ENCODE measurements at regions not wholly inside any gene's neighbourhood (a gene's known extent, or its start where the extent isn't known, plus 50 kb on each side); places are given as distances from the start of the nearest gene placed in this dataset.

DNA sequence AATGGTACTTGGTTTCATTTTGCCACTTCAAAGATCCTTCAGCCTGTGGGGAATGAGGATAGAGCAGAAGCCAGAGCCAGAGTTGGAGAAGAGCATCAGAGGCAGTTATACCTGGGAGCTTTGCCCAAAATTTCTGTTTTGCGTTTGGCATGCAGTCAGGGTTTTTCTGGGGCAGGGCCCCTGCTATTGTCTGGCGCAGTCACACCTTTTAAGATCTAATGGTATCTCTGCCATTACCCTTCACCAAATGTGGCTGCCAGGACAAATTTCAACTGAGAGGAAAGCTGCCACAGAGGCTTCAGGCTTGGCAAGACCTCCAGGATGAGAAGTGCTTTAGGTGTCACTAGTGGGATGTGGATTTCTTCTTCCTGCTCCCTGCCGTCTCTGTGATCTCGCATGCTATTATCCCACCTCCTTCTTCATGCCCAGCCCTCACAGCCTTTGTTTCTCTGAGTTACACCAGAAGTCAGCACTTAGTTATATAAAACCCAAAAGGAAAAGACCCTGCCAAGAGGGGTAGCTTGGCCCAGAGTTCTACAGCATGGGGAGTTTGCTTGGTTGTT lies 357.0 kb downstream of the TLE4 start:
- H3K9me3 ChIP-seq (ENCODE audit: control insufficient read depth, insufficient read depth, low read length): no peaks in the 10 kb centered on the region
- H3K4me3 ChIP-seq (ENCODE audit: low read depth, low read length): no peak overlapping the region
- no peaks in the 10 kb centered on the region for H3K27me3 ChIP-seq (ENCODE audit: control insufficient read depth, insufficient read depth, low read length)
- H3K9ac ChIP-seq (ENCODE audit: low read depth, low read length): no peak overlapping the region
- H3K4me1 ChIP-seq (ENCODE audit: control insufficient read depth, insufficient read depth, low read length): no peaks in the 10 kb centered on the region
- H3K36me3 ChIP-seq (ENCODE audit: control insufficient read depth, insufficient read depth, low read length): no peaks in the 10 kb centered on the region

DNA sequence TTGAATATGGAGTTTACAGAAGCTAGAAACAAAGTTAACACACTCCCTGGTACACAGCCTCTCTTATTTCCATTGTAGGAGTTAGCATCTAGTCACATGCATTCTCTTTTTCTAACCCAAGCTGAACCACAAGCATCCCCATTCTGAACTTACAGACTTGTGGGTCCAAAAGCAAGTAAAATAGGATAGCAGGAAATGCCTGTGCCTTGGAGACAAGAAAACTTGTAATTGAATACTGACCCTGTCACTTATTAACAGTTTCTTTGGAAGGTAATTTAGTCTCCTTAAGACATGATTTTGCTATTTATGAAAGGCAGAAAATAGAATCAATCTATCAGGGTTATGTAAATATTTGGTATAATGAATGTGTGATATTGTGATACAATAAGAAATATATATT lies 353.6 kb downstream of the TLE4 start:
- H3K9ac ChIP-seq (ENCODE audit: low read depth, low read length): no peak overlapping the region
- H3K4me3 ChIP-seq (ENCODE audit: low read depth, low read length): no peak overlapping the region
- H3K9me3 ChIP-seq (ENCODE audit: control insufficient read depth, insufficient read depth, low read length): no peaks in the 10 kb centered on the region
- H3K27me3 ChIP-seq (ENCODE audit: control insufficient read depth, insufficient read depth, low read length): no peaks in the 10 kb centered on the region
- no peaks in the 10 kb centered on the region for H3K36me3 ChIP-seq (ENCODE audit: control insufficient read depth, insufficient read depth, low read length)
- no peaks in the 10 kb centered on the region for H3K4me1 ChIP-seq (ENCODE audit: control insufficient read depth, insufficient read depth, low read length)

- H3K36me3 ChIP-seq (ENCODE audit: control insufficient read depth, insufficient read depth, low read length): no peaks in the 10 kb centered on the region
- no peaks in the 10 kb centered on the region for H3K9me3 ChIP-seq (ENCODE audit: control insufficient read depth, insufficient read depth, low read length)
- H3K27me3 ChIP-seq (ENCODE audit: control insufficient read depth, insufficient read depth, low read length): no peaks in the 10 kb centered on the region
- no peaks in the 10 kb centered on the region for H3K4me1 ChIP-seq (ENCODE audit: control insufficient read depth, insufficient read depth, low read length)
- no peak overlapping the region for H3K4me3 ChIP-seq (ENCODE audit: low read depth, low read length)
- no peak overlapping the region for H3K9ac ChIP-seq (ENCODE audit: low read depth, low read length)
These were observed 353.1 kb downstream of the TLE4 start for GRCh38 chr9:79924836-79925235.

GRCh38 chr9:79917421-79917820 lies 345.7 kb downstream of the TLE4 start:
- Histone ChIP-seq H3K9me3 (ENCODE audit: control insufficient read depth, insufficient read depth, low read length) (no peaks in the 10 kb centered on the region), H3K27me3 (ENCODE audit: control insufficient read depth, insufficient read depth, low read length) (no peaks in the 10 kb centered on the region), H3K9ac (ENCODE audit: low read depth, low read length) (no peak overlapping the region), H3K4me1 (ENCODE audit: control insufficient read depth, insufficient read depth, low read length) (no peaks in the 10 kb centered on the region), H3K4me3 (ENCODE audit: low read depth, low read length) (no peak overlapping the region), H3K36me3 (ENCODE audit: control insufficient read depth, insufficient read depth, low read length) (no peaks in the 10 kb centered on the region)

- Histone ChIP-seq H3K9ac (ENCODE audit: low read depth, low read length) (no peak overlapping the region), H3K9me3 (ENCODE audit: control insufficient read depth, insufficient read depth, low read length) (no peaks in the 10 kb centered on the region), H3K36me3 (ENCODE audit: control insufficient read depth, insufficient read depth, low read length) (no peaks in the 10 kb centered on the region)
These were observed 342.1 kb downstream of the TLE4 start for GRCh38 chr9:79913867-79914266.

GRCh38 chr9:79912318-79913070 lies 340.7 kb downstream of the TLE4 start:
- no peak overlapping the region for H3K9ac ChIP-seq (ENCODE audit: low read depth, low read length)
- H3K36me3 ChIP-seq (ENCODE audit: control insufficient read depth, insufficient read depth, low read length): no peaks in the 10 kb centered on the region
- H3K9me3 ChIP-seq (ENCODE audit: control insufficient read depth, insufficient read depth, low read length): no peaks in the 10 kb centered on the region
- no peak overlapping the region for H3K4me3 ChIP-seq (ENCODE audit: low read depth, low read length)
- no peaks in the 10 kb centered on the region for H3K27me3 ChIP-seq (ENCODE audit: control insufficient read depth, insufficient read depth, low read length)
- H3K4me1 ChIP-seq (ENCODE audit: control insufficient read depth, insufficient read depth, low read length): no peaks in the 10 kb centered on the region

More at GRCh38 chr9:79913867-79914266, 342.1 kb downstream of the TLE4 start:
- Histone ChIP-seq H3K4me1 (ENCODE audit: control insufficient read depth, insufficient read depth, low read length) (no peaks in the 10 kb centered on the region), H3K27me3 (ENCODE audit: control insufficient read depth, insufficient read depth, low read length) (no peaks in the 10 kb centered on the region), H3K4me3 (ENCODE audit: low read depth, low read length) (no peak overlapping the region)

- Histone ChIP-seq H3K4me1 (ENCODE audit: control insufficient read depth, insufficient read depth, low read length) (no peaks in the 10 kb centered on the region), H3K9me3 (ENCODE audit: control insufficient read depth, insufficient read depth, low read length) (no peaks in the 10 kb centered on the region)
These were observed 340.0 kb downstream of the TLE4 start for GRCh38 chr9:79911724-79912123.

DNA sequence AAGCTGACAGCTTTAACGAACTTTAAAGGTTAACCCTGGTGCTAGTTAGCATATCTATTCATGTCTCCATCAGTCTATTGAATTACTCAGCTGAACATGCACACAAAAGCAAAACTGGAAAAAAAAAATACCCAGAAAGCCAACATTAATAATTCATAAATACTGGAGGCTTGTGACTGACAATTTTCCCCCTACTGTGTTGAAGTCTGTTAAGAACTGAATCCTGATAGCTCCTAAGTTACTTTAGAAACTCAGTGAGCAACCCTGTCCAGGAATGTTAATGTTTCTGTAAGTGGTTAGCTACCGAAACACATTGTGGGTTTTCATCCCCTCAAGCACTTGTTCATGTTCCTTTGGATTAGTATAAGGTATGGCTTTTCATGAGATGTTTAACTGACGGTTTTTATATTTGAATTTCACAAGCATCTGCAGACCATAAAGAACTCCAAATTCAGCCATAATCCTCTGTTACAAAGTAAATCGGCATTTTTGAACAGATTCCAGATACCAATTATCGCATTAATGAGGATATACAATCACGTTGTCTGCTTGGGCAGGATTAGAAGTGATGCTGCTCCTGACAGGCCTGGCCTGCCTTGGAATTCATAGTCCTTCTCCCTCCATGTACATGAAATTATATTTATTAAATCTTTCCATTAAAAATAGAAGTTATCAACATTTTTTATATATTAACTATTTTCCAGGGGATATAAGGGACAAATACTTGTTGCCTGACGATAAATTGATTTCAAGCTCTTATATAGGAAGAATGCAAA lies 331.2 kb downstream of the TLE4 start:
- no peak overlapping the region for H3K9ac ChIP-seq (ENCODE audit: low read depth, low read length)
- no peaks in the 10 kb centered on the region for H3K4me1 ChIP-seq (ENCODE audit: control insufficient read depth, insufficient read depth, low read length)
- no peaks in the 10 kb centered on the region for H3K9me3 ChIP-seq (ENCODE audit: control insufficient read depth, insufficient read depth, low read length)
- H3K27me3 ChIP-seq (ENCODE audit: control insufficient read depth, insufficient read depth, low read length): no peaks in the 10 kb centered on the region
- no peaks in the 10 kb centered on the region for H3K36me3 ChIP-seq (ENCODE audit: control insufficient read depth, insufficient read depth, low read length)
- no peak overlapping the region for H3K4me3 ChIP-seq (ENCODE audit: low read depth, low read length)

More at GRCh38 chr9:79911724-79912123, 340.0 kb downstream of the TLE4 start:
- no peaks in the 10 kb centered on the region for H3K36me3 ChIP-seq (ENCODE audit: control insufficient read depth, insufficient read depth, low read length)
- H3K4me3 ChIP-seq (ENCODE audit: low read depth, low read length): no peak overlapping the region
- no peak overlapping the region for H3K9ac ChIP-seq (ENCODE audit: low read depth, low read length)
- no peaks in the 10 kb centered on the region for H3K27me3 ChIP-seq (ENCODE audit: control insufficient read depth, insufficient read depth, low read length)

DNA sequence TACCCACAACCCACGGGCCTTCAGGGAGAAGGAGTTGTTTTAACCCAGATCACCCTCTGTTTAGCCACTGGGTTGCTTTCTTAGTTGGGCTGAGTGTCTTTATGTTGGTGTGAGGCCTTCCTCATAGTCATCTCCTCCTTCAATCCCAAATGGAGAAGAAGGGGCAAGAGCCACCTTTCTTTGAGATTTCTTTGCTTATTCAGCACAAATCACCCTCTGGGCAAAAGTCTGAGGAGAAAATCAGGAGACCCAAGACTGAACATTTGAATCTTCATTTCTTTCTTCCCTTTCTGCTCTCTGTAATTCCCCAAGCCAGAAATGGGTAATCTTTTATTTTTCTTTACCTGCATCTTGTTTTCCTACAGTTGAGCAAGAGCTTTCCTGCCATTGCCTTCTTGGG lies 329.0 kb downstream of the TLE4 start:
- H3K9me3 ChIP-seq (ENCODE audit: control insufficient read depth, insufficient read depth, low read length): no peaks in the 10 kb centered on the region
- H3K36me3 ChIP-seq (ENCODE audit: control insufficient read depth, insufficient read depth, low read length): no peaks in the 10 kb centered on the region
- H3K4me3 ChIP-seq (ENCODE audit: low read depth, low read length): no peak overlapping the region
- no peak overlapping the region for H3K9ac ChIP-seq (ENCODE audit: low read depth, low read length)
- no peaks in the 10 kb centered on the region for H3K4me1 ChIP-seq (ENCODE audit: control insufficient read depth, insufficient read depth, low read length)
- no peaks in the 10 kb centered on the region for H3K27me3 ChIP-seq (ENCODE audit: control insufficient read depth, insufficient read depth, low read length)

DNA sequence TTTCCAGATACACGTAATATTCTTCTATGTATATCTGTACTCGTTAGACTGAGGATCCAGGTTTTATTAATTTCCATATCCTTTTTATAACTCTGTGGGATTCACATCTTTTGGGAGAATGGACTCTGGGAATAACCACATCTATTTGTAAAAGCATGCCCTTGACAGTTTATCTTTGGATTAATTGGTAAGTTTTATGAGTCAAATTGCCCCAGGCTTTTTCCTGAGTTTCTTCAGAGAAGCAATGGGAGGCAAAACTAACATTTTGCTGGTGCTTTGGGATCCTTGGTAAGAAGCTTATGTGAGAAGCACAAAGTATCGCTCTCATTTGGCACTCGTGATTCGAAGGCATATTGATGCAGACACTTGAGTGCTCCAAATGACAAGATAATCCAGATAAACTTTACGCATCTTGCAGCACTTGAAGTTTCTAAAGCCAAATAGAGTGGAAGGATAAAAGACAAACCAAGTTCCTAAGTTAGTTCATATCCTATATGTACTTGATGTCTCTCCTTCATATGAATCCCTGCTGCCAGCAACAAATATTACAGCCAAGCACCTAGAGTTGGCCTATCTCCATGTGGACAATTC lies 324.7 kb downstream of the TLE4 start:
- Histone ChIP-seq H3K9ac (ENCODE audit: low read depth, low read length) (no peak overlapping the region), H3K9me3 (ENCODE audit: control insufficient read depth, insufficient read depth, low read length) (no peaks in the 10 kb centered on the region), H3K36me3 (ENCODE audit: control insufficient read depth, insufficient read depth, low read length) (no peaks in the 10 kb centered on the region), H3K4me1 (ENCODE audit: control insufficient read depth, insufficient read depth, low read length) (no peaks in the 10 kb centered on the region), H3K4me3 (ENCODE audit: low read depth, low read length) (no peak overlapping the region), H3K27me3 (ENCODE audit: control insufficient read depth, insufficient read depth, low read length) (no peaks in the 10 kb centered on the region)

GRCh38 chr9:79895232-79895631 lies 323.5 kb downstream of the TLE4 start:
- Histone ChIP-seq H3K9ac (ENCODE audit: low read depth, low read length) (no peak overlapping the region), H3K9me3 (ENCODE audit: control insufficient read depth, insufficient read depth, low read length) (no peaks in the 10 kb centered on the region), H3K4me1 (ENCODE audit: control insufficient read depth, insufficient read depth, low read length) (no peaks in the 10 kb centered on the region), H3K27me3 (ENCODE audit: control insufficient read depth, insufficient read depth, low read length) (no peaks in the 10 kb centered on the region), H3K36me3 (ENCODE audit: control insufficient read depth, insufficient read depth, low read length) (no peaks in the 10 kb centered on the region), H3K4me3 (ENCODE audit: low read depth, low read length) (no peak overlapping the region)

All from iPS-15b (cell line).